ENCODE measurements at regions not wholly inside any gene's neighbourhood (a gene's known extent, or its start where the extent isn't known, plus 50 kb on each side); places are given as distances from the start of the nearest gene placed in this dataset.

GRCh38 chr10:42939237-42939636, 137.6 kb upstream of the RET start (continued):
- TF ChIP-seq ZNF687 (IDR thresholded peaks at IDR 0.05) = no peak
- TF ChIP-seq DPF2 (IDR thresholded peaks at IDR 0.05) = no peak
- TF ChIP-seq YY1 (IDR thresholded peaks at IDR 0.05; ENCODE audit: low read depth, low read length) = no peak
- no peak for TF ChIP-seq ZNF622 (IDR thresholded peaks at IDR 0.05)
- TF ChIP-seq, protein P1, sequence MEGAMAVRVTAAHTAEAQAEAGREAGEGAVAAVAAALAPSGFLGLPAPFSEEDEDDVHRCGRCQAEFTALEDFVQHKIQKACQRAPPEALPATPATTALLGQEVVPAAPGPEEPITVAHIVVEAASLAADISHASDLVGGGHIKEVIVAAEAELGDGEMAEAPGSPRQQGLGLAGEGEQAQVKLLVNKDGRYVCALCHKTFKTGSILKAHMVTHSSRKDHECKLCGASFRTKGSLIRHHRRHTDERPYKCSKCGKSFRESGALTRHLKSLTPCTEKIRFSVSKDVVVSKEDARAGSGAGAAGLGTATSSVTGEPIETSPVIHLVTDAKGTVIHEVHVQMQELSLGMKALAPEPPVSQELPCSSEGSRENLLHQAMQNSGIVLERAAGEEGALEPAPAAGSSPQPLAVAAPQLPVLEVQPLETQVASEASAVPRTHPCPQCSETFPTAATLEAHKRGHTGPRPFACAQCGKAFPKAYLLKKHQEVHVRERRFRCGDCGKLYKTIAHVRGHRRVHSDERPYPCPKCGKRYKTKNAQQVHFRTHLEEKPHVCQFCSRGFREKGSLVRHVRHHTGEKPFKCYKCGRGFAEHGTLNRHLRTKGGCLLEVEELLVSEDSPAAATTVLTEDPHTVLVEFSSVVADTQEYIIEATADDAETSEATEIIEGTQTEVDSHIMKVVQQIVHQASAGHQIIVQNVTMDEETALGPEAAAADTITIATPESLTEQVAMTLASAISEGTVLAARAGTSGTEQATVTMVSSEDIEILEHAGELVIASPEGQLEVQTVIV (IDR thresholded peaks at IDR 0.05; ENCODE audit: borderline replicate concordance, partially characterized antibody) = no peak

DNA sequence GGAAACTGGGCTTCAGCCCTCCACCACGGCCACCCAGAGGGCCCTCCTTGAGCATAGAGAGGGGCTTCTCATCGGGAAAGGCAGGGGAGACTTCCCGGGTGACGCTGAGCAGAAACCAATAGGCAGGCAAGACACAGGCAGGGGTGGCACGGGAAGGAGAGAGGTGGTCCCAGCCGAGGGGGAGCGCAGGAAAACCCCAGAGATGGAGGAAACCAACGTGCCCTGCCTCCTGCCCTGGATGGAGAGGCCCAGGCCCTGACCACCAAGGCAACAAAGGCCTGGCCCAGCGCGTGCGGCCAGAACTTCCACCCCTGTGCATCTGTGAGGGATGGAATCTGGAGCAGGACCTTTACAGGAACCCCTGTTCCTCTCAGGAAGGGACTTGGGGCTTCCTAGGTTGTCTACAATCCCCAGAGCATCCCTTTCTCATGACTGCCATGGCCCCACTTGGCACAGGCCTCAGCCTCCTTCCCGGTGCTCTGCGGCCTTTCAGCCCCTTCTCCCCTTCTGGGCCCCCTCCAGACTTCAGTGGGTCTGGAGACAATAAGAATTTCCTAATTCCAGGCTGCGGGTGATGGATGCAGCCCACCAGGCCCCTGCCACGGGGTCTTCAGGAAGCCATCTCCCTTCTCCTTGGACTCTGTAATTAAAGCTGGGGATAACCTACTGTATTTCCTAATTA, 137.0 kb upstream of the RET start:
- Histone ChIP-seq H3K4me3 (no peak overlapping the region), H3K4me1 (ENCODE audit: control insufficient read depth, insufficient read depth, low read length) (no peaks in the 10 kb centered on the region), H3K9me3 (replicated peaks; ENCODE audit: control insufficient read depth, insufficient read depth, low read length) (no peaks in the 10 kb centered on the region), H3K27ac (ENCODE audit: control insufficient read depth, insufficient read depth) (no peak overlapping the region), H2AFZ (ENCODE audit: control insufficient read depth, low read depth, low read length) (no peak overlapping the region), H3K4me2 (ENCODE audit: control insufficient read depth, insufficient read depth) (no peak overlapping the region), H4K20me1 (ENCODE audit: control insufficient read depth, insufficient read depth) (no peaks in the 10 kb centered on the region; the same call in 1 of the 2 replicates), H3K36me3 (ENCODE audit: control insufficient read depth in 2 of 2, insufficient read depth in 2 of 2, low read length in 1 of 2) (no peaks in the 10 kb centered on the region), H3K27me3 (replicated peaks in 1 of 2; ENCODE audit: control insufficient read depth in 2 of 2, insufficient read depth in 2 of 2, low read length in 1 of 2) (no peaks in the 10 kb centered on the region; a peak in 2 of 4 replicates), H3K79me2 (ENCODE audit: control insufficient read depth, insufficient read depth, low read length) (no peaks in the 10 kb centered on the region), H3K9ac (ENCODE audit: control insufficient read depth, insufficient read depth, low read length) (no peak overlapping the region)
- WGBS (ENCODE audit: insufficient coverage, insufficient replicate concordance, low lambda C conversion rate, missing lambda C conversion rate) = 34% methylated on average over 15 of the region's 15 CpGs
- ATAC-seq (no peak), FAIRE-seq (no peak), DNase-seq (ENCODE audit: low read depth, low spot score) (no peak)
- POLR2A ChIA-PET = no interaction called here
- intact Hi-C loops (cut with micrococcal nuclease; ENCODE audit: unreplicated experiment) = no loop called here
- CTCF ChIA-PET = no interaction called here
- RAD21 ChIA-PET (ENCODE audit: unreplicated experiment) = no interaction called here
- no TSS peak for BruUV-seq (replicated peaks)
- in situ Hi-C loops (cut with MboI) = no loop called here
- SMC1A ChIA-PET (ENCODE audit: uncharacterized antibody, unreplicated experiment) = no interaction called here
- TF ChIP-seq KDM1A (IDR thresholded peaks at IDR 0.05; ENCODE audit: borderline replicate concordance) (no peak), HCFC1 (IDR thresholded peaks at IDR 0.05; ENCODE audit: low read length) (no peak), HDAC6 (IDR thresholded peaks at IDR 0.05; ENCODE audit: unreplicated experiment) (no peak), CREB1 (IDR thresholded peaks at IDR 0.05; ENCODE audit: low read depth) (no peak), ELK1 (IDR thresholded peaks at IDR 0.05; ENCODE audit: low read depth, low read length) (no peak), IKZF1 (conservative IDR thresholded peaks at IDR 0.05) (no peak), ESRRA (IDR thresholded peaks at IDR 0.05; ENCODE audit: low read length) (no peak), POLR2A (IDR thresholded peaks at IDR 0.05; ENCODE audit: low read depth, low read length) (no peak), ZNF217 (IDR thresholded peaks at IDR 0.05) (no peak)
- TF ChIP-seq, protein P1 (IDR thresholded peaks at IDR 0.05; ENCODE audit: borderline replicate concordance, partially characterized antibody) = no peak

Data from GM12878 (cell line).